Heart left ventricle (tissue), 16 donors: ENCODE measurements at regions not wholly inside any gene's neighbourhood (a gene's known extent, or its start where the extent isn't known, plus 50 kb on each side); places are given as distances from the start of the nearest gene placed in this dataset.

Experiments used
- ATAC-seq, 4 donors: fragments of 200-7000 bp; cut with Tn5 transposase; one replicate each; pipeline ENCODE4 v1.9.1; 2020 to 2022; ENCODE audit warnings: moderate library complexity in 4 of 4, mild to moderate bottlenecking in 3 of 4, moderate number of reproducible peaks in 1 of 4
- DNase-seq, 5 donors: peaks; one replicate each; pipeline ENCODE4 v3.0.0-alpha.2; 2020
- H3K27ac ChIP-seq, 12 donors: fragments of 200-600 bp; sonication (generic) in 4 of 12; one replicate each; pipeline versions ENCODE4 v1.5.0 to v1.8.0; 2016 to 2022; ENCODE audit warnings: mild to moderate bottlenecking in 2 of 12
- H3K27me3 ChIP-seq, 9 donors: fragments of 200-600 bp; sonication (generic) in 2 of 9; one replicate each; pipeline versions ENCODE4 v1.5.1 to v1.8.0; 2016 to 2022; ENCODE audit warnings: mild to moderate bottlenecking in 3 of 9
- H3K36me3 ChIP-seq, 9 donors: fragments of 200-600 bp; sonication (generic) in 2 of 9; one replicate each; pipeline versions ENCODE4 v1.5.0 to v1.8.0; 2018 to 2022; ENCODE audit warnings: mild to moderate bottlenecking in 2 of 9
- H3K4me1 ChIP-seq, 12 donors: fragments of 200-600 bp; sonication (generic) in 4 of 12; one replicate each; pipeline versions ENCODE4 v1.5.0 to v1.8.0; 2016 to 2022; ENCODE audit warnings: mild to moderate bottlenecking in 3 of 12
- H3K4me3 ChIP-seq, 12 donors: fragments of 200-600 bp; sonication (generic) in 4 of 12; one replicate each; pipeline versions ENCODE4 v1.5.0 to v1.8.0; 2017 to 2022; ENCODE audit warnings: mild to moderate bottlenecking in 9 of 12, moderate library complexity in 4 of 12
- H3K9me3 ChIP-seq, 12 donors: fragments of 200-600 bp; sonication (generic) in 4 of 12; one replicate each; pipeline versions ENCODE4 v1.5.0 to v1.8.0; 2016 to 2022; ENCODE audit warnings: mild to moderate bottlenecking in 1 of 12
- CTCF ChIP-seq, 12 donors: fragments of 200-600 bp; sonication (generic) in 4 of 12; IDR thresholded peaks; one replicate each; pipeline versions ENCODE4 v1.5.0 to v1.8.0; 2018 to 2022; ENCODE audit warnings: antibody characterized with exemption in 12 of 12, mild to moderate bottlenecking in 5 of 12
- POLR2A ChIP-seq, 2 donors: fragments of 450-650 bp; IDR thresholded peaks; one replicate each; pipeline ENCODE4 v1.6.1; 2017; ENCODE audit warnings: antibody characterized with exemption in 2 of 2, mild to moderate bottlenecking in 2 of 2, moderate library complexity in 2 of 2
- WGBS, 4 donors: extraction: QIAGEN DNeasy Blood & Tissue Kit in 2 of 4; methylation state at CpG; one replicate each; pipeline versions ENCODE4 v1.1.5 to v1.1.7; 2013 to 2018; 5-methylcytosine and 5-hydroxymethylcytosine counted together
- intact Hi-C, 10 donors: fragments of 100-400 bp; cut with DNase I; formaldehyde crosslinking; loops; one replicate each; pipeline versions ENCODE4 v1.11.1 to v1.14.2; 2022
- donor health status: ischemic (EF 13 %, LVEDD 7.1; RV severe dilation, severe dysfunction).
- donor health status: healthy with polysubstance abuse.
- donor health status: DM: no; HTN: yes; CAD: no.
- donor health status: DM: no; HTN: no; CAD: no.
- donor health status: ischemic (EF 25% LVEDD 6.9; RV normal size, moderate dysfunction).
- donor health status: ischemic (EF 25% LVEDD 5.7; RV mildly dilated, moderate dysfunction).
- donor health status: healthy.
- donor health status: DM: yes; HTN: yes; CAD: no.
- donor health status: ischemic (EF 35%, LVEDD 5.7; RV mildly dilated, moderate dysfunction).
- donor health status: nonischemic (EF 11% LVEDD 7.7; RV severe dilation, severe dysfunction).
- donor health status: DM: yes; HTN: yes; CAD: no.
- donor health status: PGD.
- donor health status: ischemic (EF 29% LVEDD 5.4; RV normal size, mild dysfunction).
- donor health status: nonischemic (EF 23%, LVEDD 6.1; RV moderate dilation, normal function).

GRCh38 chr6:130760006-130760405, 67.2 kb upstream of the SMLR1 start:
- peak in 1 of 12 donors; percentile 9 for TF ChIP-seq CTCF (IDR thresholded peaks at IDR 0.05)
- TF ChIP-seq POLR2A (IDR thresholded peaks at IDR 0.05), result no peak
- H3K27me3 ChIP-seq, result no peaks in the 10 kb centered on the region
- ATAC-seq (no peak), DNase-seq (no peak)
- H3K4me3 ChIP-seq, result no peak overlapping the region
- WGBS, 4 donors, result 49 to 65% (median 54%) methylated on average over 1 of the region's 1 CpG
- H3K4me1 ChIP-seq, result peaks cover 0 to 6% (median 0%) of the 10 kb centered on the region in 12 donors
- intact Hi-C loops, result no loop called here
- H3K36me3 ChIP-seq, result no peaks in the 10 kb centered on the region
- H3K27ac ChIP-seq, result no peak overlapping the region
- H3K9me3 ChIP-seq, result peaks cover 0 to 5% (median 0%) of the 10 kb centered on the region in 12 donors

DNA sequence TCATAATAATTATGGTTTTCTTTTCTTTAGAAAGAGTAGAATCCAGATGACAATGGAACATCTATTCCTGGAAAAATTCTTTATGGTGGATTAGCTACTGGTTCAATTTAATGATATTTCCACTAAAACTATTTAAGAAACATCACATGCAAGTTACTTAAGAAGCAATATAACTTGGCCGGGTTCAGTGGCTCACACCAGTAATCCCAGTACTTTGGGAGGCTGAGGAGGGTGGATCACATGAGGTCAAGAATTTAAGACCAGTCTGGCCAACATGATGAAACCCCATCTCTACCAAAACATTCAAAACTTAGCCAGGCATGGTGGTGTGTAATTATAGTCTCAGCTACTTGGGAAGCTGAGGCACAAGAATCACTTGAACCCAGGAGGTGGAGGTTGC, 65.9 kb upstream of the SMLR1 start:
- H3K27ac ChIP-seq, result no peak overlapping the region
- peaks cover 0 to 5% (median 0%) of the 10 kb centered on the region in 12 donors for H3K9me3 ChIP-seq
- no peak for TF ChIP-seq POLR2A (IDR thresholded peaks at IDR 0.05)
- no peak for TF ChIP-seq CTCF (IDR thresholded peaks at IDR 0.05)
- H3K36me3 ChIP-seq, result no peaks in the 10 kb centered on the region
- WGBS, 4 donors, result 88 to 97% (median 95%) methylated on average over 1 of the region's 1 CpG
- intact Hi-C loops, result no loop called here
- no peaks in the 10 kb centered on the region for H3K27me3 ChIP-seq
- DNase-seq, result no peak
- no peak overlapping the region for H3K4me3 ChIP-seq
- peaks cover 0 to 2% (median 0%) of the 10 kb centered on the region in 12 donors for H3K4me1 ChIP-seq
- no peak for ATAC-seq

DNA sequence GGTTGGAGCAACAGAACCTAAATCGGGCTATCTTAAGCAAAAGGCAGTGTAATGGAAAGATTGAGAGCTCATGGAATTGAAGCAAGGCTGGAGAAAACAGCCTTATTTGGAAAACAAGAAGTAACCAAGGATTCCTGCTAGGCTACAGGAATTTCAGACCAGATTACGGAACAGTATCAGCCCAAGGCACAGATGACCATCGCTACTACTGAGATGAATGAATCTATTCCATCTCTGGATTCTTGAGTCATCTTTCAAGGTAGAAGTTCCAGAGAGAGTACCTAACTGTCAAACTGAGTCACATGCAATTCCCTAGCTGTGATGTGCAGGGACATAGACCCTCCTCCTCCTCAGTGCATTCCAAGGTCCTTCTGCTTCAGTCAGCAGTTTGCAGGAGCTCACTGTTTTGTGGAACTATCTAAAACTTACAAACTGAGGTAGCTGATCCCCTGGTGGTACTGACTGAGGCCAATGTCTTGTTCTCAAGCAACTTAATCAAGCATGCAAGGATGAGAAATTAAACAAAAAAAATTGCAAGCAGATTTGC, 62.0 kb upstream of the SMLR1 start:
- Histone ChIP-seq H3K27ac (no peak overlapping the region), H3K9me3 (peaks cover 0 to under 1% (median 0%) of the 10 kb centered on the region in 12 donors), H3K4me1 (no peaks in the 10 kb centered on the region), H3K4me3 (no peak overlapping the region), H3K27me3 (no peaks in the 10 kb centered on the region), H3K36me3 (no peaks in the 10 kb centered on the region)
- ATAC-seq (no peak), DNase-seq (no peak)
- intact Hi-C loops, result no loop called here
- TF ChIP-seq CTCF (IDR thresholded peaks at IDR 0.05) (no peak), POLR2A (IDR thresholded peaks at IDR 0.05) (no peak)
- 65 to 73% (median 70%) methylated on average over 3 of the region's 3 CpGs for WGBS, 4 donors

GRCh38 chr6:130766239-130767144, 60.7 kb upstream of the SMLR1 start:
- ATAC-seq (no peak), DNase-seq (no peak)
- 42 to 53% (median 45%) methylated on average over 7 of the region's 7 CpGs for WGBS, 4 donors
- H3K27me3 ChIP-seq, result no peaks in the 10 kb centered on the region
- no peaks in the 10 kb centered on the region for H3K36me3 ChIP-seq
- no peaks in the 10 kb centered on the region for H3K4me1 ChIP-seq
- no peak overlapping the region for H3K4me3 ChIP-seq
- intact Hi-C loops, result no loop called here
- no peak for TF ChIP-seq CTCF (IDR thresholded peaks at IDR 0.05)
- no peak for TF ChIP-seq POLR2A (IDR thresholded peaks at IDR 0.05)
- no peaks in the 10 kb centered on the region for H3K9me3 ChIP-seq
- no peak overlapping the region for H3K27ac ChIP-seq
